Endothelial cell of hepatic sinusoid (primary cell): ENCODE measurements at regions not wholly inside any gene's neighbourhood (a gene's known extent, or its start where the extent isn't known, plus 50 kb on each side); places are given as distances from the start of the nearest gene placed in this dataset.

Source experiments
- in situ Hi-C: cut with HindIII; loops from 2 replicates; pipeline ENCODE4 v1.10.0; 2017; ENCODE audit warnings: low sequenced_read_pairs

DNA sequence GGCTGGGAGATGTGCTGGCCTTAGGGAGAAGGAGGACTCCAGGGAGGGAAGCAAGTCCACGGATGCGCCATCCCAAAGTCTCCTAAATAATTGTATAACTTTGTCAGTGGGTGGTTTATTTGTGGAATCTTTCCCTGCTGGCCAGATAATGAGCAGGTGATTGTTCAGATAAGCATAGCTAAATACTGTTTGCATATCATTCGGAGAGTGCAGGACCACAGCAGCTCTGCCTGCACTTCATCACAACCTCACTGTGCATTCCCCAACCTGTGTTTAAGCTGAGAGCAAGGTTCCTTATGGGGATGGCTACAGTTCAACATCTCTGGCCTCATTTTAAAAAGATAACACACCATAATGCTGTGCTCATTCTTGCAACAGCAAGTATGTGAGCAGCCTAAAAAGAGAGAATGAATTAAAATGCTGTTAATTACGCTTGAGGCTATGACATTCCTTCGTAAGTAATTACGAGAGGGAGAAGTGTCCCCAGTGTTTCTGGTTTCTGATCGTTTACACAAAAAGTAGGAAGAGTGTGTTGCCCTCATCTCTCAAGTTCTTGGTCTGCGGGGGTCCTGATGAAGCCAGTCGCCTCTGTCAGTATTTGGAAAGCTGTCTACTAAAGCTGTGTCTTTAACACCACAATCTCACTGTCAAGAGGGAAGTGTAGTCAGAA, 272.0 kb upstream of the RORA start:
- in situ Hi-C loops = no loop called here

DNA sequence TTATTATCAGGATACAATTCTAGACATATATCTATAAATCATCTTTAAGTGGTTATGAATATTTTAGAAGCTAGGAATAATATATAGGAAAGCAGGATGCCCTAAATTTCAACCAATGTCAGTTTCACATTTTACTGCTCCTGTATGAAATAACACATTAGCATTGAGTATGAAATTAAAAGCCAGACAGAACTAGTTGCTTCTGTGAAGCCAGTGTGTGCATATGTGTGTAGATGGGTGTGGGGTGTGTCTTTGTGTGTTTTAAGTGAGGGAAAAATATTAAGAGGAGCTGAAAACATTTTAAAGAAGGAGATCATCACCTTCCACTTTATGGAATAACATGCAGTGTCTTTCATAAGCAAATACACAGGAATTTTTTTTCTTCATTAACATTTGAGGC, 271.4 kb upstream of the RORA start:
- in situ Hi-C loops = no loop called here

DNA sequence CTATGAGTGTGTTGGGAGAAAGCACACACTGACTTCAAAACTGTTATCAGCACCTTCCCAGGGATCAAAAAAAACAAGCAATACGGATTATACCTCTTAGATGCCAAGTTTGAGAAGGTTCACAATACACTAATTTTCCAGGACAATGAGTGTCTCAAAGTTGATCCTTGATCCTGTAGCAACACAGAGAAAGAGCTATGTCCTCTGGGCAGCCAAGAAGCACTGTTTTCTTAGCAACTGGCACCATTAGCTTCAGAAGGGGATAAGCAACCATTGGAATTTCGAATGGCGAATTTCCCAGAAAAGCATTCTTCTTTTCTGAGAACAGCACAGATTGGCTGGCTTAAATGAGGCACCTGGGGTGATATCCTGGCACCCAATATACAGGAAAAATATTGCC, 270.3 kb upstream of the RORA start:
- in situ Hi-C loops = loop anchor here (25.0 kb wide), 1 partner anchor 88 kb away; no protein-coding TSS in a partner anchor

DNA sequence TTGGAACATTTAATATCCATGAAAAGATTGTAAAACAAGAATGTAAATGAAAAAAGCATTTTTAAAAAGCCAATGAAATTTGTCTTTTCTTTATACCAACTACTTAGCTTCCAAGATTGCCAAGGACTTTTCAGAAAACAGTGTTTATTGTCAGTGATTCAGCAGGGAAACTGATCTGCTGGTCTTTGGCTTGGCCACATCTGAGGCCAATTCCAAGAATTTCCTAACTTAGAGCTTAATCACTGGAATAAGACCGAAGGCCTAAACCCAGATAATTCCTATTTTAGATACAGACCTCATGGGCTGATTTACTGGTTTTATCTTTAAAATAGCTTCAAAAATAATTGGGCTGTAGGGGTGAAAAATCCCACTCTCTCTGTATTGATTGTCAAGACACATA, 260.5 kb upstream of the RORA start:
- in situ Hi-C loops = loop anchor here (25.0 kb wide), 1 partner anchor 98 kb away; no protein-coding TSS in a partner anchor

DNA sequence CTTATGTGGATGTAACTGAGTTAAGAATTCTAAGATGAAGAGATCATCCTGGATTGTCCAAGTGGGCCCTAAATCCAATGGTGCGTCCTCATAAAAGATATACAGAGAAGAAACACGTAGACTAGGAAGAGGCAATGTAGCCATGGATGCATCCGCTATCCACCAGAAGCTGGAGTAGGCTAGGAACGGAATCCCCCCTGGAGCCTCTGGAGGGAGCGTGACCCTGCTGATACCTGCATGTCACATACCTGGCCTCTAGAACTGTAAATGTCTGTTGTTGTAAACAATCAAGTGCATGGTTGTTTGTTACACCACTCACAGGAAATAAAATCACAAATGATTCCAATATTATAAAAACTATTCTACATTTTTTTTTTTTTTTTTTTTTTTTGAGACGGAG, 254.5 kb upstream of the RORA start:
- in situ Hi-C loops = loop anchor here (25.0 kb wide), 1 partner anchor 104 kb away; no protein-coding TSS in a partner anchor

DNA sequence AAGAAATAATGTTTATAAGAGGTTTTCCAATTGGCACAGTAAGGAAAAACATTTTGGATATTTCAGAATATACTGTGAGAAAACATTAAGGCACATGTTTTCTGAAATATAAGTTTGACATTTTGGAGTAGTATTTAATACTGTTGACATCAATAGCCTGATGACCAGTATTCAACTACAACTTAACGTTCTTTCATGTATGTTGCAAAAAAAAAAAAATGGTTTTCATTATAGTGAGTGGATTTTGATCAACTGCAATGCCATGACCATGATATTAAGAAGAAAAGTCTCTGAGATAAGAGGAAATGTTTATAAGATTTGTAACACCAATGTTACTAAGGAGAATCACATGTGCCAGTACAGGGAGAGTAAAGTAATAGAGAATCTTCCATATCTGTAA, 252.8 kb upstream of the RORA start:
- in situ Hi-C loops = loop anchor here (25.0 kb wide), 1 partner anchor 105 kb away; no protein-coding TSS in a partner anchor

DNA sequence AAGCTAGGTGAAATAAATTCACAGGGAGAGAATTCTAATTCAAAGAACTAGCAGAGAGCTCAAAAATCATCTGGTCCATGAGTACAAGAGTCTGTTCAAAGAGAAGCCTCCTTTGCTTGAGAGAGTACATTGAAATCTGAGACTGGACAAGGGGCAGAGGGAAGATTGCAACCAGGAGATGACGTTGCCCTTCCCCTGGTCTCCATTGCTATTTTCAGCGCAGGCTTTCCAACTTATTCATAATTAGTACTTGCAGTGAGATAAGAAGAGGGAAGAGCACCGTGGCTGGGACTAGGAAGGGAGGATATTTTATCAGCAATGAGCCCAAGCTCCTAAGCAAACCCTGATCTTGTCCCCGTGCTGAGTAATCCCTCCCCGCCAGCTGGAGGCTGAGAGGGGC, 251.8 kb upstream of the RORA start:
- in situ Hi-C loops = loop anchor here (25.0 kb wide), 1 partner anchor 106 kb away; no protein-coding TSS in a partner anchor

DNA sequence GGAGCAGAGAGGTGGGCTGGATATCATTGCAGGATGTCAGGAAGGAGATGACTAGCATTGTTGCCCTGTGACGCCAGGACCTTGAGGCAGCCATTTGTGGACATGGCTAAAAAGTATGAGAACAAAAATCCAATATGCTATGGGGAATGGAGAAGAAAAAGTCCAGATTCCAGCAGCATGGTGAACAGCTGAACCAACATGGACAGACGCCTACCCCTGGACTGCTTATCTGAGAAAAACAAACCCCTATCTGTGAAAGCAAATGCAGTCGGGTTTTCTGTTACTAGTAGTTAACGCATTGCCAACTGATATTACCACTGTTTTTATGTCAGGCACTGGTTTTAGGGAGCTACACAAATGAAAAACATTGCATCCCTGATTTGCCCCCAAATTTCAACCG, 251.2 kb upstream of the RORA start:
- in situ Hi-C loops = loop anchor here (25.0 kb wide), 1 partner anchor 107 kb away; no protein-coding TSS in a partner anchor

DNA sequence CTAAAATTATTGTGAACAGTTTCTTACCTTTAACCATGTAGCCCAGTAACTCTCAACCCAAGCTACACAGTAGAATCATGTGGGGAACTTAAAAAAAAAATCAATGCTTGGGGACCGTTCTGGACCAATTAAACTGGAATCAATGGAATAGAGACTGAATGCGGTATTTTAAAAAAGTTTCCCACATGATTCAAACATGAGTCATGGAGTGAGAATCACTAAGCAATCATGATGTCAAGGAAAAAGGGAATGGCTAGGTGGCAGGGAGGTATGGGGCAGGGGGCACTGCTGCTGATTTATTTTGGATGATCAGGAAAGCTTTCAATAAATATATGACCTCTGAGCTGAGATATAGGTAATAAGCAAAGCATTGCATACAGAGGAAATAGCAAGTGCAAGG, 250.5 kb upstream of the RORA start:
- in situ Hi-C loops = loop anchor here (25.0 kb wide), 1 partner anchor 108 kb away; no protein-coding TSS in a partner anchor

DNA sequence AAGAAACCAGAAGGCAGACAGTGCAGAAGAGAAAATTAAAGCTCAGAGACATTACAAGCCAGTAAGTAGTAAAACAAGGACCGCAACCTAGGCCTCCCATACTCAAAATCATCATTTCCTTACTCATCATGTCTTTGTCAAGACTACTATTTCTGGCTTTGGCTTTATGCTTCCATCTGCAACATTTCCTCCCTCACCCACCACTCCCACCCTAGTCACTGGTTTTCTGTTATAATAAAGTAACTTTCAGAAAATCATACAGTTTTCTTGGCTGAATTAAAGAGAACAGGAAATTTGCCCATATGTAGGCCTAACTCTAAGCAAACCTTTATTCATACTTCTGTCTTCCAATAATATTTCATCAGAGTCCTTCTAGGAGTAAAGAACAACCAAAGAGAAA, 247.6 kb upstream of the RORA start:
- in situ Hi-C loops = loop anchor here (25.0 kb wide), 1 partner anchor 111 kb away; no protein-coding TSS in a partner anchor

DNA sequence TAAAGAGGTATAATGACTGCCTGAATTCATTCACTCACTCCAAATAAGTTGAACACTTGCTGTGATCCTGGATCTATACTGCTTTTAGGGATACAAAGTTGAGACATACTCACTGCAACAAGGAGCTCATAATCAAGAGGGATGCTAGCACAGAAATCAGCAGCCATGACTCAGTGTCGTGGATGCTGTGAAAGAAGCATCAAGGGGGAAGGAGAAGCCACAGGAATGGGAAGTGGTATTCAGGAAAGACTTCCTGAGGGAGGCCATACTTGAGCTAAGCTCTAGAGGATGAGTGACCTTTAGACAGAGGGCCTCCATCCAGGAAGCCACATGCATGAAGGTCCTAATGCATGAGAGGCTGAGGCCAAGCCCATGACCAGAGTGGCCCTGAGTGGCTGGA, 245.7 kb upstream of the RORA start:
- in situ Hi-C loops = loop anchor here (25.0 kb wide), 1 partner anchor 113 kb away; no protein-coding TSS in a partner anchor

DNA sequence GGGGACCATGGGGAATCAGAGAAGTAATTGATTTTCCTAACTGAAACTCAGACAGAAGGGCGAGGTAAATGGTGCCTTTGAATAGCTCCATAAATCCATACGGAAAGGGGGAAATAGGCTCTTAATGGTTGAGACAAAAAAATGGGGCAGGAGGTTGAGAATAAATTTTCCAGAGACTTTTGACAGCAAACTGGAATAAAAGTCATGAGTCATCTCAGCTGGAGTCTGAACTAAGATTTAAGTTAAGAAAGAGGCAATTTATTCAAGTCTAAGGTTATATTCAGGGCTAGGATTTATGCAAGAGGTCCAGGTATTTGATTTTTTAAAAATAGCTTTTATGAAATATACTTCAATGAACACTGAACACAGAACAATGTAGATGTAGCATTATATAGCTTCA, 238.7 kb upstream of the RORA start:
- in situ Hi-C loops = no loop called here

DNA sequence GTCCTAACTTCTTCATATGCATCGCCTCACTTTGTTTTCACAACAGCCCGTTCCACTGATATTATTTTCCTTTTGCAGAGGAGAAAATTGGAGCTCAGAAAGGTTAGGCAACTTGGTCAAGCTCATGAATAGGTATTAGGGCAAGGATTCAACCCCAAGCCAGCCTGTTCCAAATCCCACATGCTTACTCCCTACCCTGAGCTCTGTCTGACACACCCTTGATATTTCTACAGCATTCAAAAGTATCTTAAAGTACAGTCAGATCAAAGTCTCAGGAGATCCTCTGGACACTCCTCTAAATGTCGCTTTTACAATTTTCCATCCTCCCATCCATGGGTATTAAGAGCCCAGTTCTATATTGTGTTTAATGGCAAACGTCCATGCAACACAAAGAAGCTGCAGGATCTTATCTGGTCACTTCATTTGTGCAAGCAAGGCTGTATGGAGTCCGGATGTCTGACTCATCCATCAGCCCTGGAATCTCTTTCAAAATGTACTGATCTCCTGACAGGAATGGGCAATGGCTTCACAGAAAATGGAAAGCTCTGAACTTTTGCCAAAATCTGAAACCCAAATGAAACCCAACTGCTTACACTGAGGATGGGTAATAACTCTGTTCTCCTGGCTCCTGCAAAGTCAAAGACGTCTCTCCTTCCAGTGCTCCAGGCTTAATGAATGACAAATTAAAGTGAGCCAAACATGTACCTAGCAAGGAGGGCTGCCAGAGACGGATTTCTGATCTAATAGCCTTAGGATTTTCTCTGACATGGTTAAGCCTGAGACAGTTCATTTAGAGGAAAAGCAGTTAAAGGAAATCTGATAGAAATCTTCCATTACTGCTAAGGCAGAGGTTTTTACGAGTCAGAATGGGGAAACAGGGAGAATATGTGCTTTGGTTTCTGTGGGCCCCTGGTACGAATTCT, 230.9 kb upstream of the RORA start:
- in situ Hi-C loops = no loop called here

DNA sequence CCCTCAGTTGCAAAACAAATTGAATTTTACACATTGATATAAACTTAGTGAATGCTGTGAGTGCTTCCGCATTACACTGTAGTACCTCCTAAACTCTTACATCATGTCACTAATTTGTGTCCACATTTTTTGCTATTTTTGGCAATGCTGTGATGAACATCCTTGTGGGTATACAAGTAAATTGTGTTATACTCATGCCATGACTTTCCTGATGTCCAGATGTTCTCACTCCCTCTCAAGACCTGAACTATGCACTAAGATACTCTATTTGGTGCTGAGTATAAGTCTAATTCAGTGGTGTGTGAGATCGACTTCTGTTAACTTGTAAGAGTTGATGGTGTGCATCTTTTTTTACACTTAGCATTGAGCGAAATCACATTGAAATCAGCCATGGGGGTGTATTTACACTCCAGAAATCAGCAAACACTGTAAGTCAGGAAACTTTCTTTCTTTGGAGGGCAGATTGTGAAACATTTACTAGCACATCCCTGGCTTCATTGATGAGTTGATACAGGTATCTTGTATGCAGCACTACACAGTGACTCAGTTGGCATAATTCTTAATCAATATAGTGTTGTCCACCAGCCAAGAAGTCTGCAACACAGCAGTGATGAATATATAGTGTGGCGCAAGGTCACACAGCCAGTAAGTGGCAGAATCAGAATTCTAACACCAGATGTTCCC, 228.1 kb upstream of the RORA start:
- in situ Hi-C loops = no loop called here

DNA sequence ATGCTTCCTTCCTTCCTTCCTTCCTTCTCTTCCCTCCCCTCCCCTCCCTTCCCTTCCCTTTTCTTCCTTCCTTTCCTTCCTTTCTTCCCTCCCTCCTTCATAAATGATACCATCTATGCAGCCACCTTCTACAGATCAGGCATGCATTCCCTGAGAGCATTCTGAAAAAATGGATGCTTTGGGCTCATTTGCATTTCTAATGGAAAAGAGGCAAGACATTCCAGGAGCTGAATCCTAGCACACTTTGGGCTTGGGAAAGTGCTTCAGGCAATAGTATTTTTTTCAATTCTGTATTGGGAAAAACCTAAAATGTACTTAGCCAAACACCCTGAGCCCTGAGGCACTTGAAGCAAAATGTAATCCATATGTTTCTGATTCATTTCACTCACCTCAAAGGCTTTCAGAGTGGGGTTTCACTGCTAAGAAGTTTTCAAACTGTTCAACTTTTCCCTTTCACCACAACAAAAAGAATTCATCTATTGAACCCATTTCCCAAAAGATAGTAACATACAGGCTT, 220.1 kb upstream of the RORA start:
- in situ Hi-C loops = no loop called here

DNA sequence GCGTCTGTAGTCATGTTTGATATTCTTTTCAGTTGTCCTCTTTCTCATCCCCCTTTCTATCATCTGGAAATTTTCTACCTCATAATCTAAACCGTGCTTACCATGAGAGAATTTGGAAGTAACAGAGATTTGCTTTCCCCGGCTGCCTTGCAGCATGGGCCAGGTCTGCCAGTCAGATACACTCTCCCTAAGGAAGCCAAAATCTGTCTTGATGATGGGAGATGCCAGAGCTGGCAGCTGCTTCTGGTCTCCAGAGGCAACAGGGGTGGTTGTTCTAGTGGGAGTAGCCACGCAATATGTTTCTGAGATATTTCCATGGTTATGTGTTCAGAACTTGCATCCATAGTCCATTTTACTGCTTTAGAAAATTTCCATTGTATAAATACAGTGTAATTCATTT, 218.9 kb upstream of the RORA start:
- in situ Hi-C loops = no loop called here

DNA sequence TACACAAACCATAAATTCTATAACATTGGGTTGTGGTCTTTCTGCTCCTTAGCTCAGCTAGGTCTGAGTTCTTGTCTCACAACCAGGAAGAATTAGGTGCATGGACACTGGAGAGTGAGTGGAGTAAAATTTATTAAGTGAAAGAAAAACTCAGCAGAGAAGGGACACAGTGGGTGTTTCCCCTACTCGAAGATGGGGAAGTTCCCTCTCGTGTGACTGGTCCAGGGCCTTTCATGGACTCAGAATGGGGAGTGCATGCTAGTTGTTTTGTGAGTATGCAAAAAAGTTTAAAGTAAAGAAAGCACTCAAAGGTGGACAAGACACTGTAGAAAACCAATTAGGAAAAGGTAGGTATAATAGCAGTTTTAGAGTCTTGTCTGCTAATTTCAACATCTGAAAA, 215.5 kb upstream of the RORA start:
- in situ Hi-C loops = no loop called here

DNA sequence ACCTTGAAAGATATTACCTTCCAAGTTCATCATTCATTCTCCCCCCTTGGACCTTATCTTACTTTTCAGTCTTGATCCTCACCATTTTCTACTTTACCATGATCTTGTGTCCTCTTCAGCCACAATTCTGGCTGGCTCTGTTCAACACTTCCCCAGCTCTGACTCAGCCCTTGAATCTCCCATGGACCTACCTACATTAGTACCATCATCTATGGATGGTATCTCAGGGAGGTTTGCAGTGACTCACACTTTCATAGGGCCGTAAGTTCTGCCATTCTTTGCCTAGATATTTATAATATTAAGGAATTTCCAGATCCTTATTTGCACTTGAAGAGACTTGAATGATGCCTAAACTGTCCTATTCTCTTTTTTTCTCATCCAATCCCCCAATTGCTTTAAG, 213.7 kb upstream of the RORA start:
- in situ Hi-C loops = no loop called here

DNA sequence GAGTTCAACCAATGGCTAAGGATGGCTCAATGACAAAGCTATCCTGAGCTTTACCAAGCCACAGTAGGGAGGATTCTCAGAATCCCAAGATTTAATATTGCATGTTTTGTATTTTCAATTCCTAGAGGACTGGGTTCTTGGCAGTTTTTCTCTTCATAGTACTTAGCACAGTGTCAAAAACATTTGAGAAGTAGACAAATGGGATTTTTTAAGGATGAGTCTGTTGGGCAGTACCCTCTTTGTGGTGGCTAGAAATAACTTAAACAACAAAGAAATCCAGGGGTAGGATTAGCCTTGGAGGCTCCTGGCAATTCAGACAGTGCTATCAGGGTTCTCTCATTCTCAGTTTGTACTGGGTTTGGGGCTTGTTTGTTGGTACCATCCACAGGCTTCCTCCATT, 212.8 kb upstream of the RORA start:
- in situ Hi-C loops = no loop called here

DNA sequence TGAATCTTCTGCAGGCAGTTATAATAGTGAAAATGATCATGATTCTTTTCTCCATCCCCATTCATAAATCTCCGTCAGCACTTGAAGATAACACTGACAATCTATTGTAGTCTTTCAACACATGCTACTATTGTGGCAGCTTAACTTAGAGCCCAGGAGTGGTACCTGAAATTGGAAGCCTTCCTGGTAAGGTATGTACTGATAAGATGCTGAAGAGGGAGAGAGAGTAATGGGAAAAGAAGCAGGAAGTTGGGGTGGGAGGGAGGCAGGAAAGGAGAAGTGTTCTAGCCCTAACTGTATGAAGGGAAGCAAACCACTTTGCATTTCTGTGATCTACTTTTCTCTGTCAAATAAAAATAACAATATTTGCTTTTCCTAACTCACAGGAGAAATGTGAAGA, 197.4 kb upstream of the RORA start:
- in situ Hi-C loops = no loop called here

DNA sequence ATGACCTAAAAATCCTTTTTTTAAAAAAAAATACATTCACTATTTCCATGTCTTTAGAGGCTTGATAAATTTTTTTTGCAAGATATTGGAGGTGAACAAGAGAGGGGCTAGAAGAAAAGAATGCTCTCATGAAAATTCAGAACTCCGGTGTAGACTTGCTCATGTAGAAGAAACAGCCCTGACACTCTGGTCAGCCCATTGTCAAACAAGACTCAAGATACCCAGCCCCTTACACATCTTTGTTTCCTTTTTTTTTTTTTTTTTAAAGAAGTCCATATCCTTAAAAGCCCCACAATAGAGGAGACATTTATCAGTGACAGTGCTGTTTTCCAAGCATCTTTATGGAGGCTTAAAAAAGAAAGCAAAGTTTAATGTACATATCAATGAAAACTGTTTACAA, 196.8 kb upstream of the RORA start:
- in situ Hi-C loops = no loop called here
